Esophagus (tissue), 2 donors: ENCODE measurements at regions not wholly inside any gene's neighbourhood (a gene's known extent, or its start where the extent isn't known, plus 50 kb on each side); places are given as distances from the start of the nearest gene placed in this dataset.

Experiments used
- H3K27ac ChIP-seq, 2 donors: one replicate each; pipeline ENCODE4 v1.5.1; 2013; ENCODE audit warnings: low read depth in 2 of 2, mild to moderate bottlenecking in 2 of 2, inconsistent platforms in 1 of 2, low read length in 1 of 2, moderate library complexity in 1 of 2
- H3K27me3 ChIP-seq, 2 donors: one replicate each; pipeline ENCODE4 v1.6.1; 2013; ENCODE audit warnings: low read length in 2 of 2, control low read depth in 1 of 2, mild to moderate bottlenecking in 1 of 2; ENCODE audit not compliant: insufficient read depth in 2 of 2, control insufficient read depth in 1 of 2
- H3K36me3 ChIP-seq, 2 donors: one replicate each; pipeline ENCODE4 v1.6.1; 2013; ENCODE audit warnings: low read length in 1 of 2; ENCODE audit not compliant: control insufficient read depth in 2 of 2, insufficient read depth in 2 of 2
- H3K4me1 ChIP-seq, 2 donors: one replicate each; pipeline ENCODE4 v1.6.1; 2013; ENCODE audit warnings: low read length in 1 of 2; ENCODE audit not compliant: control insufficient read depth in 2 of 2, insufficient read depth in 2 of 2
- H3K4me3 ChIP-seq, 2 donors: one replicate each; pipeline ENCODE4 v1.5.1; 2013; ENCODE audit warnings: low read length in 2 of 2, mild to moderate bottlenecking in 2 of 2, low read depth in 1 of 2, moderate library complexity in 1 of 2
- H3K9me3 ChIP-seq, 2 donors: one replicate each; pipeline ENCODE4 v1.6.1; 2013; ENCODE audit warnings: mild to moderate bottlenecking in 2 of 2, low read depth in 1 of 2, low read length in 1 of 2, moderate library complexity in 1 of 2; ENCODE audit not compliant: control insufficient read depth in 2 of 2, insufficient read depth in 1 of 2
- WGBS, 2 donors: extraction: QIAGEN DNeasy Blood & Tissue Kit; methylation state at CpG; one replicate each; pipeline ENCODE4 v1.1.7; 2013; 5-methylcytosine and 5-hydroxymethylcytosine counted together
- donor health status: healthy with polysubstance abuse.
- donor health status: Bipolar disorder and iron deficiency.

DNA sequence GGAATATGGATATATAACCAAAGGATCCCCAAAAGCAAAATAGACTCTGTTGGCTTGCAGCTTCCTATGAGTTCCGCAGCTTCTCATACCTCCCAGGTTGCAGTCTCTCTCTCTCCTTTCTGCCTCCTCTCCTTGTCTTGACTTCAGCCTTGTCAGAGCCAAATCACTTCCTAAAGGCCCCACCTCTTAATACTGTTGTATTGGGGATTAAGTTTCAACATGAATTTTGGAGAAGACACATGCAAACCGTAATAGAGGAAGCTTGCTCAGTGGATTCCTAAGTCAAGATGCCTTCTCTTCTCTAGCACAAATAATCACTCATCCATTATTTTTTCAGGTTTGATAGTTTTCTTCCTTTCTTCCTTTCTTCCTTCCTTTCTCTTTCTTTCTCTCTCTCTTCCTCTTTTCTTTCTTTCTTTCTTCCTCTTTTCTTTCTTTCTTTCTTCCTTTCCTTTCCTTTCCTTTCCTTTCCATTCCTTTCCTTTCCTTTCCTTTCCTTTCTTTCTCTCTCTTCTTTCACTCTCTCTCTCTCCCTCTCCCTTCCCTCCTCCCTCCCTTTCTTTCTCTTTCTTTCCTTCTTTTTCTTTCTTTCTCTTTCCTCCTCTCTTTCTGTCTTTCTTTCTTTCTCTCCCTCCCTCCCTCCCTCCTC lies 411.3 kb upstream of the TPM1 start:
- H3K4me3 ChIP-seq, result no peak overlapping the region
- 71 to 84% methylated on average over 2 of the region's 2 CpGs for WGBS, 2 donors
- H3K27ac ChIP-seq, result no peak overlapping the region
- H3K4me1 ChIP-seq, result no peaks in the 10 kb centered on the region
- no peaks in the 10 kb centered on the region for H3K36me3 ChIP-seq
- no peaks in the 10 kb centered on the region for H3K27me3 ChIP-seq
- no peaks in the 10 kb centered on the region for H3K9me3 ChIP-seq

DNA sequence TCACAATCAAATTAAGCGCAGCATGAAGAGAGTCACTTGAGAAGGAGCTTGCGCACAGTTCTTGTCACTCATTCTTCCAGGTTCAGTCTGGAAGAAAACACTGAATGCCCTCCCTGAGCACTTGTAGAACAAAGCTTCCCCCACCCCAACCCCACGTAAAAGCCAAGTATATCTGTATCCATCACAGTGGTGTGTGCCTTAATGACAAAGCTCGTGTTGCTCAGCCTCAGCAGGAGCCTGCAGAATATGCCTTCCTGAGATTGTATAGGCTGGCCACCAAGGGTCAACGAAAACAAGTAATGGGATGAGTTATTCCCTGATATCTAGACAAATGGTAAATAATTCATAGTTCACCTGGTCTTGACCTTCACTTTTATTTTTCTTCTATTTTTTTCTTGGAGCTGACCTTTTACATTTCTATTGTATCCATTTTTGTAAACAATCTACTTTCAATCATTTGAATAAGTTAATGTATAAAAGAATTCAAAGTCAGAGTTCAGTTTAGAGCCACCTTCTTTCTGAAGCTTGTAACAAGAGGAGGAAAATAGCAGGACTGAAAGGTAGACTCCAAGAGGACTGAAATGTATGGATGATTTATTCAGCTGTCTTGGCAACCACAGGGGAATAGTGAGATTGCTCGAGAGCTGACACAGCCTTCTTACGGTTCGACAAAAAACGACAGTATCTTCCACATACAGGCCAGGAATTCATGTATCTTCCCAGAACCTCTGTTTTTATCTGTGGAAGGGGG lies 405.5 kb upstream of the TPM1 start:
- Histone ChIP-seq H3K27me3 (no peaks in the 10 kb centered on the region), H3K4me3 (no peak overlapping the region), H3K9me3 (no peaks in the 10 kb centered on the region), H3K36me3 (no peaks in the 10 kb centered on the region), H3K4me1 (peaks cover 0 to 2% of the 10 kb centered on the region in 2 donors), H3K27ac (no peak overlapping the region)
- WGBS, 2 donors, result 75% methylated on average over 9 of the region's 9 CpGs

DNA sequence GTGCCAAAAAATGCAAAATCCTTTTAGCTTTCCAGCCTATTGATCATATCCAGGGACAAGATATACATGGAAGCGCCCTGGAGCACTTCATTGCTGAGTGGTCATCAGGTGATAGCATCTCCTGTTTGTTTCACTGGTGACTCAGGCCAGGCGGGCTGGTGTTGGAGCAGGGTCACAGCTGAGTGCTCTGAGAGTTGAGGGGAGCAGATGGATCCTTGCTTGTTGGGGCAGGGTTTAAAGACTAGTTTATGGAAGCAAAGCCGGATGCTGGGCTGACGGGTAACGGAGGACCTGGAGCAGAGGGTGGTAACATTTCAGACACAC lies 405.0 kb upstream of the TPM1 start:
- Histone ChIP-seq H3K36me3 (no peaks in the 10 kb centered on the region), H3K9me3 (no peaks in the 10 kb centered on the region), H3K4me1 (peaks cover 0 to 2% of the 10 kb centered on the region in 2 donors), H3K27me3 (no peaks in the 10 kb centered on the region), H3K27ac (no peak overlapping the region), H3K4me3 (no peak overlapping the region)
- WGBS, 2 donors, result 73 to 75% methylated on average over 5 of the region's 5 CpGs

DNA sequence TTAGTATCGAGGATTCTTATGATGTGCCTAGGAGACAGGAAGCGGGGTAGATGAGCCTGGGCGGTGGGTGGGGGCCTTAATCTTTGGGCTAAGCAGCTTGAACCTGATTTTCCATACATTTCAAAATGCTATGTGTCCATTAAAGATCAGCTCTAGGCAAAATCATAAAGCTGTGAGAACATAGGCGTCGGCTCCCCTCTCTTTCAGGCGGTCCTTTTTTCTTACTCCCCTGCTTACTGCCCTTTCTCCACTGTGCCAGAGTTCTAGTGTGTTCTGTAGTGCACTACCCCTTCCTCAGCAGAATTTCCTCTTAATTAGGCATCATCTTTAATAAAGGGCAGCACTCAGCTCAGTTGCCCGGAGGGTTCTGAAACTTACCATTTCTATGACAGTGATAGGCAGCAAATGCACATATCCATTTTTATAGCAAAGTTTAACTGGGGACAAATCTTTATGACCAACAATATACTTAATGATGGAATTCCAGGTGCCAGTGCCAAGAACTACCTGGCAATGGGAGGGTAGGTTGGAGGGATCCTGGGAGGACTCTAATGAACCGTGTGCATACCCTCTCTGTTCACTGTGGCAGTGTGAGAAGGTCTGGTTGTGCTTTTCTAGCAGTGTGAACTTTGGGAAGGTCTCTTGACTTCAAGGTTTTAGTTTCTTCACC lies 404.5 kb upstream of the TPM1 start:
- peaks cover 0 to 2% of the 10 kb centered on the region in 2 donors for H3K4me1 ChIP-seq
- no peaks in the 10 kb centered on the region for H3K9me3 ChIP-seq
- no peak overlapping the region for H3K27ac ChIP-seq
- 92 to 94% methylated on average over 8 of the region's 8 CpGs for WGBS, 2 donors
- no peaks in the 10 kb centered on the region for H3K27me3 ChIP-seq
- no peaks in the 10 kb centered on the region for H3K36me3 ChIP-seq
- H3K4me3 ChIP-seq, result no peak overlapping the region

DNA sequence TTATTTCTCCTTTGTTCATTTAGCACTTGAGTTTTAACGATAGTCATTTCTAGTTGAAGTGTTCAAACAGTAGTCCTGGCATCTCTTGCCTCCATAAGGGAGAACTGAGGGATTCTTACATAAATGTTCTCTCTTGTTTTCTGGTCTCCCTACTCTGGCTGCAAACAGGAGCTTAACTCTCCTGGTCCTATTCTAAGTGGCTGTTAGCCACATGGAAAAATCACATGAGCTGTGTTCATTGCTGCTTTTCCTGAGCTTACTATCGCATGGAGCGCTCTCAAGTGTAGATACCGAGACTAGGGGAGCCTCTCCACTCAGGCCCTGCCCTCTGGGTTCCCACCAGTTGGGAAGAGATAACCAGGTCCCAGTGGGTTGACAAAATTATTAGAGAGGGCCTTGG lies 403.1 kb upstream of the TPM1 start:
- Histone ChIP-seq H3K4me1 (peaks cover 0 to 2% of the 10 kb centered on the region in 2 donors), H3K9me3 (no peaks in the 10 kb centered on the region), H3K36me3 (no peaks in the 10 kb centered on the region), H3K27me3 (no peaks in the 10 kb centered on the region), H3K27ac (no peak overlapping the region), H3K4me3 (no peak overlapping the region)
- 90 to 91% methylated on average over 4 of the region's 4 CpGs for WGBS, 2 donors

DNA sequence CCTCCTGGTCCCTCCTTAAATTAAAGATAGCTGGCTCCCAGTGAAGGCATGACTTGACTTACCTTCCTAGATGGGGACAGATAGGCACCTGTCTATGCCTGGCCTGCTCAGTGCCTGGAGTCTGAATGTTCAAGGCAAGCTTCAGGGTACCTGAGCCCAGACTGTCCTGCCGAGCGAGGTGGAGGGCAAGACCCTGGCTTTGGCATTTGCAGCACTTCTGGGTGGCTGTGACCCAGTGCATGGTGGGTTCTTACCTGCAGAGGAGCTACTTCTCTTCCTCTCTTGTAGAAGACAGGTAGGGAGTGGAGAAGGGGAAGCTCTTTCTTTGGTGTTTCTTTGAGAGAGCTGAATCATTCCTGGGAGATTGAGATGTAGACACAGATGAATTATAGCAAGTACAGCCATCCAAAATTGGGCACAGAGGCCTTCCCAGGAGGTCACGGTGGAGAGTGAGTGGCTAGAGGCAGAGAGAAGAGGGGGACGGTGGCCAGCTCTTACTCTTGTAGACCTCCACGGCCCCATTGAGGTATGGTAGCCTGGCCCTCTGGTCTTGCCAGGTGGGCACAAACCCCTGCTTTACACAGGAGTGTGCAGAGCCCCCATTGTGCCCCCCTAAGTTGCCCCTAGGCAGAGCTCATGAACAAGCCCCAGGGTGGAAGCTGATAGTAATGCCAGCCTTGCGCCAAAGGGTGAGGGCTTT lies 402.5 kb upstream of the TPM1 start:
- Histone ChIP-seq H3K36me3 (no peaks in the 10 kb centered on the region), H3K27ac (no peak overlapping the region), H3K4me3 (no peak overlapping the region), H3K27me3 (no peaks in the 10 kb centered on the region), H3K9me3 (no peaks in the 10 kb centered on the region), H3K4me1 (peaks cover 0 to 2% of the 10 kb centered on the region in 2 donors)
- 93 to 95% methylated on average over 6 of the region's 6 CpGs for WGBS, 2 donors

DNA sequence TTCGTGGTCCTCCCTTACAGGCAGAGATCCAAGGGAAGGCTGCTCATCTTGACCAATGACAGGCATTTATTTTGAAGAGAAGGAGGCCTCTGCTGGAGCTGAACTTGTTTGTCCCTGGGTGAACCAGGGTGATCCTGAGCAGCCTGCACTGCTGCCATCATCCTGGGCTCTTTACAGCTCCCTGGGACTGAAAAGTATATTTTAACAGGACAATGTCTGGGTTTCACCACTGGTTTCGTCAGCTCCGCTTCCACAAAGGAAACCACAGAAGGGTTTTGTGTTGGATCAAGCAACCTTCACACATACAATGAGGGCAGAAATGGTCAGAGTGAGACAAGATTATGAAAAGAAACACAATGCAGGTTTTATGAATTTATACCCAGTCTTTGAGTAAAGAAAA lies 400.7 kb upstream of the TPM1 start:
- Histone ChIP-seq H3K4me1 (peaks cover 0 to 2% of the 10 kb centered on the region in 2 donors), H3K27ac (no peak overlapping the region), H3K4me3 (no peak overlapping the region), H3K9me3 (no peaks in the 10 kb centered on the region), H3K27me3 (no peaks in the 10 kb centered on the region), H3K36me3 (no peaks in the 10 kb centered on the region)
- WGBS, 2 donors, result 76 to 85% methylated on average over 3 of the region's 3 CpGs

DNA sequence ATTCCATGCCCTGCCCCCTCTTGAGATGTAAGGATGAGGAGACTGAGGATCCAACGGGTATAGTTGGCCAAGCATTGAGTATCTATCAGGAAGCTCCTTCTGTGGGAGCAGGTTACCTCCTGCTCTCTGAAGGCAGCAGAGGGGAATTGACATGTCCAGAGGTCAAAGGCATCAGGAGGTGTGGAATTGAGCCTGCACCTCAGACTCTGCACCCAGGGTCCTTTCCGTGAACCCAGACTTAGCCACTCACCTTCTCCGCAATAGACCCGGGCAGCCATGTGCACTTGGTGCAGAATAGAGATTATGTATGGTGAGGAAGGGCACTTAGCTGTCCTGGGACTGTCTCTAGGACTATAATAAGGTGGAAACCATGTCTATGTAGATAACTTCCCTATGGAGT lies 399.0 kb upstream of the TPM1 start:
- H3K4me1 ChIP-seq, result peaks cover 0 to 2% of the 10 kb centered on the region in 2 donors

DNA sequence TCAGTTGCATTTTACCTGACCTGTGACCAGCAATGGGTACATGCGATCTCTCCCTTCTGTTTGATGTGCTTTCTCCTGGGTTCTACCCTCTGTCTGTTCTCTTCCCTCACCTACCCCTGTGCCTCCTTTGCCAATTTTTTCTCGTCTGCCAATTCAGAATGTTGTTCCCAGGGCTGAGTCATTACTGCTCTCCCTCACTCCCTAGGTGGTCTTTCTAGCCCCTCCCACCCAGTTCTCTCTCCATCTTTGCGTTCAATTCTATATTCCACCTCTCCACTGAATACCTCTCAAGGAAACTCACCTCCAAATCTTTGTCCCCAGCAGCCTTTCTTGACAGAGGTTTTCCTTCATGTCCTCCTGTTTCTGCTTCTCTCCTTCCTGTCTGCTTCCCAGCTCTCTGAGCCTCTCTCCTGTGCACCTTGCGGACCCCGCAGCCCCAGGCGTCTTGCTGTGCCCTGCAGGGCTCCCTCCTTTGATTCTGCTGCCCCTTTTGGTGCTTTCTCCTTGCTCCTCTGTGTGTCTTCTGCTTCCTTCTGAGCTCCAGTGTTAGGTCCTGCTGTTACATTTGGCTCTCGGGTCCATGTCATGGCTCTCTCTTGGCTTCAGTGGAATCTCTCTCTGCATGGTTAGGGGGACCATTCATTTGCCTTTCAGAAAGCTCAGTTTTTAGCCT lies 398.2 kb upstream of the TPM1 start:
- peaks cover 0 to 2% of the 10 kb centered on the region in 2 donors for H3K4me1 ChIP-seq
- H3K36me3 ChIP-seq, result no peaks in the 10 kb centered on the region
- no peaks in the 10 kb centered on the region for H3K27me3 ChIP-seq
- 84 to 87% methylated on average over 7 of the region's 7 CpGs for WGBS, 2 donors
- H3K27ac ChIP-seq, result no peak overlapping the region
- H3K9me3 ChIP-seq, result no peaks in the 10 kb centered on the region
- H3K4me3 ChIP-seq, result no peak overlapping the region

More for the DNA sequence above, 399.0 kb upstream of the TPM1 start:
- Histone ChIP-seq H3K27ac (no peak overlapping the region), H3K9me3 (no peaks in the 10 kb centered on the region), H3K36me3 (no peaks in the 10 kb centered on the region), H3K27me3 (no peaks in the 10 kb centered on the region), H3K4me3 (no peak overlapping the region)
- WGBS, 2 donors, result 92 to 95% methylated on average over 4 of the region's 4 CpGs
